HepG2 (cell line): ENCODE measurements at regions not wholly inside any gene's neighbourhood (a gene's known extent, or its start where the extent isn't known, plus 50 kb on each side); places are given as distances from the start of the nearest gene placed in this dataset.

Experiments used
- ATAC-seq: fragments of 200-7000 bp; cut with Tn5 transposase; 3 replicates; pipeline ENCODE4 v1.9.1; 2020; ENCODE audit warnings: mild to moderate bottlenecking, moderate library complexity
- BruUV-seq: library from RNA; stranded (reverse); fragments of 400-500 nt; replicated peaks from 2 replicates; lab custom pipeline; 2021; lab: Mats Ljungman, UMichigan
- CTCF ChIA-PET: fragments of 300-600 bp; formaldehyde crosslinking; extraction: SDS; loops from one replicate; lab custom pipeline; 2021; ENCODE audit warnings: low total read pairs, inconsistent platforms, low intra/inter-chr PET ratio; lab: Yijun Ruan, JAX
- POLR2A ChIA-PET: fragments of 350-600 bp; sonication (Branson Sonifier 250); formaldehyde crosslinking; loops from one replicate; lab custom pipeline; 2020; ENCODE audit warnings: antibody characterized with exemption, inconsistent platforms; lab: Yijun Ruan, JAX
- DNase-seq: peaks from one replicate; pipeline ENCODE4 v3.0.0-alpha.2; 2015; ENCODE audit warnings: low spot score
- FAIRE-seq: peaks from 3 replicates; lab custom pipeline; 2011; peaks lifted over from hg19 to GRCh38; lab: Jason Lieb, UNC
- H2AFZ ChIP-seq: one replicate; pipeline ENCODE4 v1.6.1; 2011; ENCODE audit warnings: low read length, inconsistent platforms
- H3K27ac ChIP-seq: fragments of 300-600 bp; 3 replicates; pipeline ENCODE4 v1.8.0; 2011; ENCODE audit warnings: mixed run types, mild to moderate bottlenecking, mixed read lengths, low read length, inconsistent platforms; ENCODE audit not compliant: insufficient read depth; ENCODE audit errors: extremely low read length
- H3K27me3 ChIP-seq, 2 experiments: fragments of 200-600 bp in 1 of 2; 2 replicates in 1 of 2; 3 replicates in 1 of 2; pipeline versions ENCODE4 v1.6.0 to v1.8.0; 2011; ENCODE audit warnings: low read length in 2 of 2, mild to moderate bottlenecking in 2 of 2, moderate library complexity in 2 of 2, inconsistent platforms in 1 of 2; ENCODE audit not compliant: insufficient read depth in 2 of 2, control insufficient read depth in 1 of 2
- H3K36me3 ChIP-seq, 2 experiments: fragments of 200-600 bp in 1 of 2; replicated peaks in 1 of 2; 2 replicates in 1 of 2; 3 replicates in 1 of 2; pipeline versions ENCODE4 v1.5.1 to v1.8.0; 2011; ENCODE audit warnings: low read length in 2 of 2, inconsistent platforms in 1 of 2; ENCODE audit not compliant: insufficient read depth in 2 of 2, control insufficient read depth in 1 of 2
- H3K4me1 ChIP-seq: 2 replicates; pipeline ENCODE4 v1.5.1; 2012; ENCODE audit warnings: low read length, inconsistent platforms; ENCODE audit not compliant: insufficient read depth
- H3K4me2 ChIP-seq: 2 replicates; pipeline ENCODE4 v1.6.0; 2011; ENCODE audit warnings: low read depth, low read length, inconsistent platforms
- H3K4me3 ChIP-seq, 3 experiments: fragments of 200-600 bp in 1 of 3; sonication (generic), shearing (Covaris generic) in 1 of 3; replicated peaks in 1 of 3; 2 replicates each; pipeline ENCODE4 v1.5.1; 2011 to 2016; ENCODE audit warnings: low read length in 3 of 3, inconsistent platforms in 2 of 3, low read depth in 2 of 3, mild to moderate bottlenecking in 2 of 3, control low read depth in 1 of 3, mixed read lengths in 1 of 3; ENCODE audit not compliant: insufficient read depth in 1 of 3
- H3K79me2 ChIP-seq: one replicate; pipeline ENCODE4 v1.6.1; 2011; ENCODE audit warnings: low read length, inconsistent platforms; ENCODE audit not compliant: insufficient read depth
- H3K9ac ChIP-seq: 2 replicates; pipeline ENCODE4 v1.6.0; 2011; ENCODE audit warnings: mild to moderate bottlenecking, low read depth, low read length, inconsistent platforms; ENCODE audit not compliant: insufficient read depth
- H3K9me3 ChIP-seq: 2 replicates; pipeline ENCODE4 v1.5.1; 2012; ENCODE audit warnings: mild to moderate bottlenecking, low read length
- H4K20me1 ChIP-seq: 2 replicates; pipeline ENCODE4 v1.6.0; 2011; ENCODE audit warnings: inconsistent platforms, mild to moderate bottlenecking, low read length, moderate library complexity; ENCODE audit not compliant: insufficient read depth
- CREB1 ChIP-seq, 2 experiments: fragments of 450-650 bp in 1 of 2; IDR thresholded peaks; 2 replicates each; pipeline ENCODE4 v1.6.1; 2016 to 2017; ENCODE audit warnings: control low read depth in 1 of 2, mild to moderate bottlenecking in 1 of 2, missing compliant biosample characterization in 1 of 2, missing genetic modification characterization in 1 of 2
- MAFF ChIP-seq: IDR thresholded peaks from 2 replicates; pipeline ENCODE4 v1.6.1; 2011; ENCODE audit warnings: low read depth, low read length, improper control_type of control experiment
- MAFK ChIP-seq, 2 experiments: IDR thresholded peaks in 1 of 2; conservative IDR thresholded peaks in 1 of 2; 2 replicates each; pipeline ENCODE4 v1.6.1; 2011; ENCODE audit warnings: improper control_type of control experiment in 2 of 2, low read length in 2 of 2
- SP140L ChIP-seq: sonication (generic); formaldehyde crosslinking; IDR thresholded peaks from 2 replicates; pipeline ENCODE4 v1.4.0; 2020; ENCODE audit warnings: missing genetic modification reagents, borderline replicate concordance
- ZBTB21 ChIP-seq: sonication (generic); formaldehyde crosslinking; IDR thresholded peaks from 2 replicates; pipeline ENCODE4 v1.4.0; 2020; ENCODE audit warnings: missing genetic modification reagents
- ZIK1 ChIP-seq: sonication (generic); formaldehyde crosslinking; IDR thresholded peaks from 2 replicates; pipeline ENCODE4 v1.5.0; 2020; ENCODE audit warnings: mild to moderate bottlenecking, low read depth, missing genetic modification reagents, borderline replicate concordance
- ZNF562 ChIP-seq: sonication (generic); formaldehyde crosslinking; IDR thresholded peaks from 2 replicates; pipeline ENCODE4 v1.8.0; 2022; ENCODE audit warnings: missing genetic modification reagents, borderline replicate concordance
- WGBS: methylation state at CpG from one replicate; pipeline ENCODE4 v1.1.6; 2017; ENCODE audit warnings: low lambda C conversion rate; 5-methylcytosine and 5-hydroxymethylcytosine counted together
- in situ Hi-C: cut with HindIII; loops from 2 replicates; pipeline ENCODE4 v1.10.0; 2017; ENCODE audit warnings: low pct_unique_long_range_greater_than_20kb; ENCODE audit not compliant: extremely low pct_ligation_motif_present
- intact Hi-C: fragments of 100-400 bp; cut with micrococcal nuclease; formaldehyde crosslinking; loops from one replicate; pipeline ENCODE4 v1.10.0; 2022; ENCODE audit not compliant: unreplicated experiment
- TF ChIP-seq, protein P1 (sequence below): sonication (generic); formaldehyde crosslinking; IDR thresholded peaks from 2 replicates; pipeline ENCODE4 v1.4.0; 2020; ENCODE audit warnings: missing genetic modification reagents

DNA sequence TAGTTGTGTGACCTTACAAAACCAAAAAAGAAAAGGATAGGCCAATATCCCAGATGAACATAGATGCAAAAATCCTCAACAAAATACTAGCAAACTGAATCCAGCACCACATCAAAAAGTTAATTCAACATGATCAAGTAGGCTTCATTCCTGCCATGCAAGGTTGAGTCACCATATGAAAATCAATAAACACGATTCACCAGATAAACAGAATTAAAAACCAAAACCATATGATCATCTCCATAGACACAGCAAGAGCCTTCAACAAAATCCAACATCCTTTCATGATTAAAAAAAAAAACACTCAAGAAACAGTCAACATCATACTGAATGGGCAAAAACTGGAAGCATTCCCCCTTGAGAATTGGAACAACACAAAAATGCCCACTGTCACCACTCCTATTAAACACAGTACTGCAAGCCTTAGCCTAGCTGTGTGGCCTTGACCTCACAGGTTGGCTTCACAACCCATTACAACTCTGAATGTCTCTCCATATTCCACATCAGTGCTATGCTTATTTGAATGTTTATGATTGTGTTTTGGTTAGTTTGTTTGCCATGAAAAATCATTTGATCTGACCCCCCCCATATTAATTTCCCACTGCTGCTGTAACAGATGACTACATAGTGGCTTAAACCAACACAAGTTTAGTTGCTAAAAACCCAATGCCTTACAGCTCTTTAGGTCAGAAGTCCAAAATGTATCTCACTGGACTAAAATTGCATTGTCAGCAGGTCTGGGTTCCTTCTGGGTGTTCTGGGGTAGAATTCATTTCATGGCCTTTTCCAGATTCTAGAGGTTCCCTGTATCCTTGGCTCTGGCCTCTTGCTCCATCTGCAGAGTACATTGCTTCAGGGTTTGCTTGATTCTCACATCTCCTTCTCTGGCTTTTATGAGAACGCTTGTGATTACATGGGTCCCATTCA, 257.1 kb upstream of the DYNLRB2 start:
- whole genome bisulfite sequencing: 47% methylated on average over 2 of the region's 2 CpGs
- TF ChIP-seq MAFF (peak; percentile 98), MAFK (conservative IDR thresholded peaks at IDR 0.05 in 1 of 2, IDR thresholded peaks at IDR 0.05 in 1 of 2; ENCODE audit: low read length in 2 of 2) (peak; percentile 97 to 99)
- TF ChIP-seq, protein P1, sequence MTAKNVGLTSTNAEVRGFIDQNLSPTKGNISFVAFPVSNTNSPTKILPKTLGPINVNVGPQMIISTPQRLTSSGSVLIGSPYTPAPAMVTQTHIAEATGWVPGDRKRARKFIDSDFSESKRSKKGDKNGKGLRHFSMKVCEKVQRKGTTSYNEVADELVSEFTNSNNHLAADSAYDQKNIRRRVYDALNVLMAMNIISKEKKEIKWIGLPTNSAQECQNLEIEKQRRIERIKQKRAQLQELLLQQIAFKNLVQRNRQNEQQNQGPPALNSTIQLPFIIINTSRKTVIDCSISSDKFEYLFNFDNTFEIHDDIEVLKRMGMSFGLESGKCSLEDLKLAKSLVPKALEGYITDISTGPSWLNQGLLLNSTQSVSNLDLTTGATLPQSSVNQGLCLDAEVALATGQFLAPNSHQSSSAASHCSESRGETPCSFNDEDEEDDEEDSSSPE (CRISPR knock-in tag): no peak
- H3K9ac ChIP-seq: no peak overlapping the region
- POLR2A ChIA-PET: no interaction called here
- no peak overlapping the region for H3K4me3 ChIP-seq
- no peaks in the 10 kb centered on the region for H3K36me3 ChIP-seq
- H3K4me1 ChIP-seq: no peaks in the 10 kb centered on the region
- CTCF ChIA-PET: no interaction called here
- H3K27ac ChIP-seq: no peak overlapping the region
- no peaks in the 10 kb centered on the region for H3K79me2 ChIP-seq
- no TSS peak for BruUV-seq
- in situ Hi-C loops: no loop called here
- DNase-seq: no peak
- ATAC-seq: no peak
- no peaks in the 10 kb centered on the region for H3K9me3 ChIP-seq
- H3K27me3 ChIP-seq: no peaks in the 10 kb centered on the region
- H3K4me2 ChIP-seq: no peak overlapping the region
- H2AFZ ChIP-seq: no peak overlapping the region
- H4K20me1 ChIP-seq: no peaks in the 10 kb centered on the region
- intact Hi-C loops: no loop called here
- no peak for FAIRE-seq

DNA sequence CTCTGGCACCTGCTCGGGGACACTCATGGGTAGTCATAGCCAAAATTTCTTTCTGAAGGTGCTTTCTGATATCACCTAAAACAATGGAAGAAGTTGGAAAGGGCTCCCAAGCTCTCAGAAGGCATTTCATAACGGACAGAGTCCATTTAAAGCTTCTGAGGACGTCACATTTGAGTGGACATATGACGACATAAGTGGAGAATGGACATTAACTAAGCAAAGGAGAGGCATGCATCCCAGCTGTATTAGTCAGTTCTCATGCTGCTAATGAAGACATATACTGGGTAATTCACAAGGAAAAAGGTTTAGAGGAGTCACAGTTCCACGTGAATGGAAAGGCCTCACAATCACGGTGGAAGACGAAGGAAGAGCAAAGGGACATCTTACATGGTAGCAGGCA, 260.2 kb upstream of the DYNLRB2 start:
- POLR2A ChIA-PET: interaction anchor here (1.2 kb wide), 1 partner anchor 15 kb away, joined by 3 read pairs; no protein-coding TSS in a partner anchor
- no peak for FAIRE-seq

More for the DNA sequence above, 260.2 kb upstream of the DYNLRB2 start:
- WGBS: 33% methylated on average over 7 of the region's 7 CpGs
- Histone ChIP-seq H4K20me1 (no peaks in the 10 kb centered on the region), H3K4me1 (no peaks in the 10 kb centered on the region), H3K9me3 (no peaks in the 10 kb centered on the region), H3K4me3 (no peak overlapping the region), H3K36me3 (no peaks in the 10 kb centered on the region), H3K79me2 (no peaks in the 10 kb centered on the region), H2AFZ (no peak overlapping the region), H3K4me2 (no peak overlapping the region), H3K27ac (no peak overlapping the region), H3K27me3 (no peaks in the 10 kb centered on the region), H3K9ac (no peak overlapping the region)
- TF ChIP-seq ZIK1 (CRISPR knock-in tag) (no peak), SP140L (CRISPR knock-in tag) (no peak), ZNF562 (CRISPR knock-in tag) (no peak), ZBTB21 (CRISPR knock-in tag) (peak; percentile 67), CREB1 (IDR thresholded peaks at IDR 0.05) (peak; percentile 86), CREB1 (CRISPR knock-in tag; IDR thresholded peaks at IDR 0.05) (no peak)
- CTCF ChIA-PET: no interaction called here
- DNase-seq: no peak
- in situ Hi-C loops: no loop called here
- no TSS peak for BruUV-seq
- ATAC-seq: no peak
- intact Hi-C loops: no loop called here
